GM20000 (cell line): ENCODE measurements at regions not wholly inside any gene's neighbourhood (a gene's known extent, or its start where the extent isn't known, plus 50 kb on each side); places are given as distances from the start of the nearest gene placed in this dataset.

Experiments
- DNase-seq: peaks from one replicate; pipeline ENCODE4 v3.0.0; 2012; ENCODE audit warnings: low spot score
- TF ChIP-seq, protein P1 (sequence below): IDR thresholded peaks from 2 replicates; pipeline ENCODE4 v1.5.1; 2012; ENCODE audit warnings: mild to moderate bottlenecking, control low read depth; ENCODE audit errors: extremely low read depth, missing control alignments

DNA sequence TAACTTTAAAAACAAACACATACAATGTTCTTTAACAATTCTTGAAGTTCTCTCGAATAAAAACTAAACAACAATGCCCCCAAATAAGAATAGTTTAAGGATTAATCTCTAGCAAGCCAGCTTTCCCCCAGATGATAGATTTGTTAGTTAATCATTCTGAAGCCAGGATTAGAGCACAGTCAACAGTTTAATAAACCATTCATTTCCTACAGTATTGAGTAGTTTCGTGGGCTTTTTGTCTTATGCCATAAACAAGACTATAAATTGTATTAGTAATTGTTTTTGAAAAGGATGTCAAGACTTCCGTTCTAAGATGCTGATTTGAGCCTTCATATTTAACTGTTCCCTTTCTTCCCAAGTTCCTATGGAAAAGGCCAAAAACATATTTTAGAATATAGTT lies 136.6 kb downstream of the PIK3R1 start:
- DNase-seq, result no peak
- TF ChIP-seq, protein P1, sequence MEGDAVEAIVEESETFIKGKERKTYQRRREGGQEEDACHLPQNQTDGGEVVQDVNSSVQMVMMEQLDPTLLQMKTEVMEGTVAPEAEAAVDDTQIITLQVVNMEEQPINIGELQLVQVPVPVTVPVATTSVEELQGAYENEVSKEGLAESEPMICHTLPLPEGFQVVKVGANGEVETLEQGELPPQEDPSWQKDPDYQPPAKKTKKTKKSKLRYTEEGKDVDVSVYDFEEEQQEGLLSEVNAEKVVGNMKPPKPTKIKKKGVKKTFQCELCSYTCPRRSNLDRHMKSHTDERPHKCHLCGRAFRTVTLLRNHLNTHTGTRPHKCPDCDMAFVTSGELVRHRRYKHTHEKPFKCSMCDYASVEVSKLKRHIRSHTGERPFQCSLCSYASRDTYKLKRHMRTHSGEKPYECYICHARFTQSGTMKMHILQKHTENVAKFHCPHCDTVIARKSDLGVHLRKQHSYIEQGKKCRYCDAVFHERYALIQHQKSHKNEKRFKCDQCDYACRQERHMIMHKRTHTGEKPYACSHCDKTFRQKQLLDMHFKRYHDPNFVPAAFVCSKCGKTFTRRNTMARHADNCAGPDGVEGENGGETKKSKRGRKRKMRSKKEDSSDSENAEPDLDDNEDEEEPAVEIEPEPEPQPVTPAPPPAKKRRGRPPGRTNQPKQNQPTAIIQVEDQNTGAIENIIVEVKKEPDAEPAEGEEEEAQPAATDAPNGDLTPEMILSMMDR, result no peak

DNA sequence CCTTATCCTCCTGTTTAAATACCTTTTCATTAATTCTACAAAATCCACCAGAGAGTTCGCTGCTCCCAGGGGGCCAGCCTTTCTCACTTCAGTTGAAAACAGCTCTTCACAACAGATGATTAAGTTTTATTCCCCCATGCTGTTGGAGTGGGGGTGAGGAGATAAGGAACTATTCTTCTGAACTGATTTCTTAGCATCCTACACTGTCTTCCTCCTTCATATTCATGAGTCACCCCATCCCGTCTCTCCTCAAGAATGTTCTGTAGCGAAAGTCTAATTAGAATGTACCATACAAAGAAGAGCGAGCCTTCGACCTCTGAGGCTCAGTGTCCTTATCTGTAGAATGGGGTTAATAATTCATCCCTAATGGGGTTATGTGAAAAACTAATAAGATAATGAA lies 138.0 kb downstream of the PIK3R1 start:
- TF ChIP-seq, protein P1, result no peak
- no peak for DNase-seq

DNA sequence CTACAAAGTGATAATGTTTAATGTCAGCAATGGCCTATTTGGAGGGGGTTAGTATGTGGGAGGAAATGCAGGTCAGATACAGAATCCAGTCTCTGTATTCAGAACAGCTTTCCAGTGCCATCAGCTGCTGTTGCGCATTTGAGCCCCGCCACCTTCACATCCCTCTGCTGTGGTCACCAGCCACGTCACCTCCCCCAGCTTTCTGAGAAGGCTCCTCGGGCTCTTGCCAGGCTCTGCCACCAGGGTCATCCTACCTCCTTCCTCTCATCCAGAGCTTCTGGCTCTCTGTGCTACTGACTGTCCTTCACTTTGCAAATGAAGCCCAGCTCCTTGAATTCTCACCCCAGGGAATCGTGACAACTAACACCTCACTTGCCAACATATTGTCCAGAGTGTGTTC lies 138.8 kb downstream of the PIK3R1 start:
- no peak for DNase-seq
- TF ChIP-seq, protein P1, result no peak

DNA sequence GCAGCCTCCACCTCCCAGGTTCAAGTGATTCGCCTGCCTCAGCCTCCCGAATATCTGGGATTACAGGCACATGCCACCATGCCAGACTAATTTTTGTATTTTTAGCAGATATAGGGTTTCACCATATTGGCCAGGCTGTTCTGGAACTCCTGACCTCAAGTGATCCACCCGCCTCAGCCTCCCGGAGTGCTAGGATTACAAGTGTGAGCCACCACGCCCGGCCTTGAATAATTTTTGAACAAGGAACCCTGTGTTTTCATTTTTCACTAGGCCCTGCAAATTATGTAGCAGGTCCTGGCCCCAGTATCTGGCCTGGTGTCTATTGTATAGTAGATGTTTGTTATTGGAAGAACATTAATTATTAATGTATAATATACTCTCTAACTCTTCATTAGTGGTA lies 140.7 kb downstream of the PIK3R1 start:
- no peak for DNase-seq
- TF ChIP-seq, protein P1, result no peak

DNA sequence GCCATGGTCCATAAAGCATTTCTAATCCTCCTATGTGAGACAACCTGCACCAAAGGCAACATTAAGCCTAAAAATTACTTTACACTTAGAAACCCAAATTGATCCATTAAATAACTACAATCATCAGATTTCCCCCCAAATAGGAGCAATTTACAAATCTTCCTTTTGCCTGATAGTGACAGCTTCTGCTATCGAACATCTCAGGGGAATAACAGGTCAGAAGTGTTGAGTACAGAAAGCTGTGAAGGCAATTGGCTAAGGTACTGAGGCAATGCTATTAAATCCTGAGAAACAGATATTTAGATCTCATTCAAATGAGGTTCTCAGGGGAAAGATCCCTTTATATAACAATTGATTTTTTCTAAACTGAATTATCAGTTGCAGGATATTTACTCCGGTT lies 141.1 kb downstream of the PIK3R1 start:
- TF ChIP-seq, protein P1, result no peak
- no peak for DNase-seq

DNA sequence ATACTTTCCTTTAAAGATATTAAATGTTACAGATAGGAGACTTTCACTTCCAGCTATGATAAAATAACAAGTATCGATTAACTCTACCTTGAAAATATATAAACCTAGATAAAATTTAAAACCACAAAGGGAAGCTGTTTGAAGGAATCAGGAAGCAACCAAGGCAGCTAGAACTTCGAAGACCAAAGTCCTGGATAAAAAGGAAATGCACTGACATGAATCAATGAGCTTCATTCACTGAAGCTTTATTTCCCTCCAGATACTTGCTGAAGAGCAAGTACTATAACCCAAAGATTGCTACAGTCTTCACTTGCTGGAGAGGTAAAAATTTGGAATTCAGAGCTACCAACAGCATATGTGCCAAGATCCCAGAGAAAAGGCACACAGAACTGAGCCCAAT lies 144.1 kb downstream of the PIK3R1 start:
- no peak for DNase-seq
- TF ChIP-seq, protein P1, result no peak

DNA sequence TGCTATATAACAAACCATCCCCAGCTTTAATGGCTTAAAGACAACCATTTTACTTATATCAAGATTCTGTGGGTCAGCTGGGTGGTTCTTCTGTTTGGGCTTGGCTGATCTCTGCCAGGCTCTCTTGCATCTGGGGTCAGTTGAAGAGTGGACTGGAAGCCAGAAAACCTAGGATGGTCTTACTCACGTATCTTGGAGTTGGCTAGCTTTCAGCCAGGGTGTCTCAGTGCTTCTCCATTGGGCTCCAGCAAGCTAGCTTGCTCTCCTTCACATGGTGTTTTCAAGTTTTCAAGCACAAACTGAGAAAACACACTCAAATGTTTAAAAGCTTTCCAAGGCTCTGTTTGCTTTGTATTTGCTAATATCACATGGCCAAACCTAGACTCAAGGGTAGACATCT lies 146.8 kb downstream of the PIK3R1 start:
- TF ChIP-seq, protein P1, result no peak
- DNase-seq, result no peak

DNA sequence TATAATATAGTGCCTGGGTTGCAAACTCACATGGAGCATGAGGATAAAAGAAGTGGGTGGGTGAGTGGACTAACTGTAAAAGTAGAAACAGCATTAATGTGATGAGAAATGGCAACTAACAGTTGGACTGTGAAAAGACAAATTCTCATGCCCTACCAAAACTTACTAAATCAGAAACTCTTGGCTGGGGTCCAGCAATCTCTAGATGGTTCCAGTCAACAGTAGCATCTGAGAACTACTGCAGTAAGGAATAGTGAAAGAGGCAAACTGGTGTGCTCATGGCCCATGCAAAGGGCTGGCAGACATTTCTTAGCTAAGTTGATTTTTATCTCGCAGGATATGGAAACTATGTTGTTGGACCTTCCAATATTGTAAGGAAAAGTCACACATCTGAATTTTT lies 150.3 kb downstream of the PIK3R1 start:
- TF ChIP-seq, protein P1, result no peak
- DNase-seq, result no peak
